Smooth muscle cell (in vitro differentiated cells): ENCODE measurements at regions not wholly inside any gene's neighbourhood (a gene's known extent, or its start where the extent isn't known, plus 50 kb on each side); places are given as distances from the start of the nearest gene placed in this dataset.

Experiments
- DNase-seq: peaks from one replicate; lab custom pipeline; 2025; ENCODE audit not compliant: unreplicated experiment; lab: John Stamatoyannopoulos, UW
- H2AFZ ChIP-seq: fragments of 200-600 bp; sonication (generic); 2 replicates; pipeline ENCODE4 v1.6.0; 2016; ENCODE audit warnings: antibody characterized with exemption, low read depth, mild to moderate bottlenecking
- H3F3A ChIP-seq: fragments of 200-600 bp; sonication (generic); 2 replicates; pipeline ENCODE4 v1.6.0; 2017; ENCODE audit warnings: antibody characterized with exemption, low read depth
- H3K27ac ChIP-seq: fragments of 200-600 bp; sonication (generic); 2 replicates; pipeline ENCODE4 v1.5.1; 2016; ENCODE audit warnings: low read depth, mild to moderate bottlenecking
- H3K27me3 ChIP-seq: fragments of 200-600 bp; sonication (generic); 2 replicates; pipeline ENCODE4 v1.6.1; 2016; ENCODE audit warnings: low read depth, mild to moderate bottlenecking
- H3K36me3 ChIP-seq: fragments of 200-600 bp; sonication (generic); 2 replicates; pipeline ENCODE4 v1.5.1; 2016; ENCODE audit warnings: low read depth
- H3K4me1 ChIP-seq: fragments of 200-600 bp; sonication (generic); 2 replicates; pipeline ENCODE4 v1.5.1; 2016; ENCODE audit warnings: low read depth
- H3K4me2 ChIP-seq: fragments of 200-600 bp; sonication (generic); 2 replicates; pipeline ENCODE4 v1.6.0; 2016; ENCODE audit warnings: mild to moderate bottlenecking
- H3K4me3 ChIP-seq: fragments of 200-600 bp; sonication (generic); 2 replicates; pipeline ENCODE4 v1.5.1; 2016; ENCODE audit warnings: mild to moderate bottlenecking
- H3K79me2 ChIP-seq: fragments of 200-600 bp; sonication (generic); 2 replicates; pipeline ENCODE4 v1.6.0; 2016; ENCODE audit warnings: low read depth, mild to moderate bottlenecking
- H3K9ac ChIP-seq: fragments of 200-600 bp; sonication (generic); 2 replicates; pipeline ENCODE4 v1.6.0; 2016; ENCODE audit warnings: low read depth
- H3K9me3 ChIP-seq: fragments of 200-600 bp; sonication (generic); replicated peaks from 2 replicates; pipeline ENCODE4 v1.5.1; 2016; ENCODE audit warnings: low read depth
- H4K20me1 ChIP-seq: fragments of 200-600 bp; sonication (generic); 2 replicates; pipeline ENCODE4 v1.6.0; 2016; ENCODE audit warnings: low read depth
- CTCF ChIP-seq: fragments of 200-600 bp; sonication (generic); IDR thresholded peaks from 2 replicates; pipeline ENCODE4 v1.5.1; 2017; ENCODE audit warnings: borderline replicate concordance, mild to moderate bottlenecking, antibody characterized with exemption; ENCODE audit not compliant: insufficient read depth, poor library complexity, severe bottlenecking
- WGBS: methylation state at CpG from one replicate; pipeline ENCODE4 v1.1.7; 2016; ENCODE audit warnings: low lambda C conversion rate; 5-methylcytosine and 5-hydroxymethylcytosine counted together

GRCh38 chr2:129174143-129174542, 805.3 kb upstream of the RAB6C start:
- Histone ChIP-seq H3K27ac (no peak overlapping the region), H3K4me1 (no peaks in the 10 kb centered on the region), H3K79me2 (no peaks in the 10 kb centered on the region), H3K9me3 (no peaks in the 10 kb centered on the region), H3K4me2 (no peak overlapping the region), H3K9ac (no peak overlapping the region), H3K36me3 (no peaks in the 10 kb centered on the region), H4K20me1 (no peaks in the 10 kb centered on the region), H3F3A (no peaks in the 10 kb centered on the region), H3K4me3 (no peak overlapping the region), H3K27me3 (no peaks in the 10 kb centered on the region), H2AFZ (no peak overlapping the region)
- TF ChIP-seq CTCF = no peak
- WGBS = 61% methylated on average over 2 of the region's 2 CpGs
- no peak for DNase-seq

GRCh38 chr2:129175051-129175450, 804.4 kb upstream of the RAB6C start:
- Histone ChIP-seq H3K4me2 (no peak overlapping the region), H3K27me3 (no peaks in the 10 kb centered on the region), H3K27ac (no peak overlapping the region), H2AFZ (no peak overlapping the region), H3K9me3 (no peaks in the 10 kb centered on the region), H4K20me1 (no peaks in the 10 kb centered on the region), H3K79me2 (no peaks in the 10 kb centered on the region), H3K4me3 (no peak overlapping the region), H3K9ac (no peak overlapping the region), H3K36me3 (no peaks in the 10 kb centered on the region), H3F3A (no peaks in the 10 kb centered on the region), H3K4me1 (no peaks in the 10 kb centered on the region)
- no peak for DNase-seq
- no peak for TF ChIP-seq CTCF
- 93% methylated on average over 2 of the region's 2 CpGs for WGBS

- Histone ChIP-seq H3K36me3 (no peaks in the 10 kb centered on the region), H3K4me3 (no peak overlapping the region), H3K4me2 (no peak overlapping the region), H3K4me1 (no peaks in the 10 kb centered on the region), H3K9me3 (no peaks in the 10 kb centered on the region), H3F3A (no peaks in the 10 kb centered on the region), H4K20me1 (no peaks in the 10 kb centered on the region), H3K9ac (no peak overlapping the region), H3K27ac (no peak overlapping the region), H2AFZ (no peak overlapping the region), H3K79me2 (no peaks in the 10 kb centered on the region), H3K27me3 (no peaks in the 10 kb centered on the region)
- no peak for DNase-seq
- WGBS = 88% methylated on average over 5 of the region's 5 CpGs
- no peak for TF ChIP-seq CTCF
Observed at GRCh38 chr2:129176375-129176774, 803.1 kb upstream of the RAB6C start.

- H3K4me1 ChIP-seq = no peaks in the 10 kb centered on the region
- H3K27ac ChIP-seq = no peak overlapping the region
- H3K9me3 ChIP-seq = no peaks in the 10 kb centered on the region
- no peaks in the 10 kb centered on the region for H3K36me3 ChIP-seq
- WGBS = 71% methylated on average over 7 of the region's 7 CpGs
- no peak for TF ChIP-seq CTCF
- H3F3A ChIP-seq = no peaks in the 10 kb centered on the region
- no peaks in the 10 kb centered on the region for H4K20me1 ChIP-seq
- H2AFZ ChIP-seq = no peak overlapping the region
- DNase-seq = no peak
- H3K79me2 ChIP-seq = no peaks in the 10 kb centered on the region
- no peak overlapping the region for H3K4me2 ChIP-seq
- no peaks in the 10 kb centered on the region for H3K27me3 ChIP-seq
- no peak overlapping the region for H3K9ac ChIP-seq
- no peak overlapping the region for H3K4me3 ChIP-seq
Observed at GRCh38 chr2:129178356-129178755, 801.1 kb upstream of the RAB6C start.
